ENCODE measurements at regions not wholly inside any gene's neighbourhood (a gene's known extent, or its start where the extent isn't known, plus 50 kb on each side); places are given as distances from the start of the nearest gene placed in this dataset.

DNA sequence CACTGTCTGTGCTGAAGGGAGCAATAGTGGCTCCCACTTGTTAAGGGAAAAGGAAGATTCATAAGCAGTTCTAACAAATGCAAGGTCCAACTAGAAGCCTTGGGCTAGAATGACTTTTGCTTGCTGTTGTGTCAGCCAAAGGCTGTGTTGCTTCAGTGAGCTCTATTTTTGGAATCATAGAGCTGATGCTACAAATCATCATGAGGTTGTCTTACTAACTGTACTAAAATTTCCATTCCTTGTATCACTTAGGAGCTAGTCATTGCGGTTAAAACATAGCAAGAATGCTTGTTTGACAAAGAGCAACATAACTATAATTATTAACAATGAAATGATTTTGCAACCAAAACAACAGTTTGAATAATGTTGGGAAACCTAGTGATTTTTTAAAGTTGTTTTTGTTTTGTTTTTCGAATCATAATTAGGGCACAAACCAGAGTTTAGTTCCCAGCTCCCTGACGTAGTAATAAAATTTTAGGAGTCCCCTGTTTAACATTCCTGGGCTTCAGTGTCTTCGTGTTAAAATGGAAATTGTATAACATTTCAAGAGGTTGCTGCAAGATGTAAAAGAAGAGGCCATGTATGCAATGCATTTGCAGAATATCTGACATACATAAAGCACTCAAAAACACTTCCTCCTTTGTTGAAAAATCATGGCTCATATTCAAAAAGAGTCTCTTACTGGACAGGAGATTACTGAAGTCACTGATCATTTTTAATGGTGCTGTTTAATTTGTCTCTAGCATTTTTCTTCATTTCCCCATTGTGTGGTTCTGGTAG lies 183.4 kb downstream of the MACC1 start:
- no peaks in the 10 kb centered on the region for H3K27me3 Mint-ChIP-seq
- no peaks in the 10 kb centered on the region for H3K4me1 Mint-ChIP-seq
- H3K4me3 Mint-ChIP-seq, result no peak overlapping the region
- H3K9me3 Mint-ChIP-seq, result no peaks in the 10 kb centered on the region
- H3K27ac Mint-ChIP-seq, result peak overlapping the region; percentile 10
- no peaks in the 10 kb centered on the region for H3K36me3 Mint-ChIP-seq

DNA sequence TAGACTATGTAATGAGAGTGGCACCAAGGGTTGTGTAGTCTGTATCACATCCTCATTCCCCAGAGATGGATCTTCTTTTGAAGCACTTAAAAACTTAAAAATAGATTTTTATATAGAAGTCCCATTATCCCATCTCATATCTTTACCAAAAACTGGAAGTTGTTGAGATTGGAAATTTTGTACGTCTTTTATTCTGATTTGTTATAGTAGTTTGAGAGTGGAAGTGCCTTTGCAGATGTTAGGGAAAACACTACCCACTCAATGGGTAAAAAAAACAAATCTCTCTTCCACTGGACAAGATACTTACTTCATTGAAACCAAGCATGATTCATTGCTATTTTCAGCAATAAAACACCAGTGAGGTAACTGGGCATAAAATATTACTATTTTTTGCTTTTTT lies 184.4 kb downstream of the MACC1 start:
- H3K27ac Mint-ChIP-seq, result no peak overlapping the region
- H3K36me3 Mint-ChIP-seq, result no peaks in the 10 kb centered on the region
- H3K27me3 Mint-ChIP-seq, result no peaks in the 10 kb centered on the region
- no peak overlapping the region for H3K4me3 Mint-ChIP-seq
- no peaks in the 10 kb centered on the region for H3K4me1 Mint-ChIP-seq
- H3K9me3 Mint-ChIP-seq, result no peaks in the 10 kb centered on the region

DNA sequence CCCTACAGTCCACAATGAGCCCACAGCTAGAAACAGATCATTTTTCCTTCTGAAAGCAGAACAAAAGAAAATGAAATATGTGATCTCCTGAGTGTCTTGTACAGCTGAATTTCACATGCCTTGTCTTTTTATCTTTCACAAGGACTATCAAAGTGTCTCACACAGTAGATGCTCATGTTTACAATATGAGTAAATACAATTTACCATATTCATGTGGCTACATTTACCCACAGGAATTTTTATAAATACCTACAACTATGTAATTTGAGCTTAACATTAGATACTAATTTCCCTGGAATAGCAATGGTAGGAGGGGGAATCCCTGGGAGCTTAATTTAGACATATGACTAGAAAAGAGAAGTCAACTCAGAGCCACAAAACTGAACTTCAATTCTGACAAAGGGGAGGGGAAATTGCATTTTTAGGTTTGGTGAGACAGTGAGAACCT lies 186.2 kb downstream of the MACC1 start:
- Mint-ChIP-seq H3K4me1 (no peaks in the 10 kb centered on the region), H3K9me3 (no peaks in the 10 kb centered on the region), H3K27me3 (no peaks in the 10 kb centered on the region), H3K4me3 (no peak overlapping the region), H3K36me3 (no peaks in the 10 kb centered on the region), H3K27ac (no peak overlapping the region)

DNA sequence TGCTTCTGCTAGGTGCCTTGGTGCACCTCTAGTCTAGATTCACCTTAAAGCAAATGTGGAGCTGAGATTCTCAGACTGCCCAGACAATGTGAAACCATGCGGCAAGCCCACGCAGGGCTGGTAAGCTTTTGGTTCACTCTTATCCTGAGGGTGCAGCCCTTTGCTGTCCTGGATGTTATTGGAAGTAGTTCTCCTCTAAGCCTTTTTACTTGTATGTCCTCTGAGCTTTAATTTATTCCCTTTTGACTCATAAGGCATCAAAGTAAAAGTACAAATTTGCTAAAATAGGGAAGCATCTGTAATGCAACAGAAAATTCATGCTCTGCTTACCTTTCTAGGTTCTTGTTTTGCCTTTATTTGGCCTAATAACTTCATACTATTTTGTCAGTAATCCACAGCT lies 186.8 kb downstream of the MACC1 start:
- no peak overlapping the region for H3K27ac Mint-ChIP-seq

DNA sequence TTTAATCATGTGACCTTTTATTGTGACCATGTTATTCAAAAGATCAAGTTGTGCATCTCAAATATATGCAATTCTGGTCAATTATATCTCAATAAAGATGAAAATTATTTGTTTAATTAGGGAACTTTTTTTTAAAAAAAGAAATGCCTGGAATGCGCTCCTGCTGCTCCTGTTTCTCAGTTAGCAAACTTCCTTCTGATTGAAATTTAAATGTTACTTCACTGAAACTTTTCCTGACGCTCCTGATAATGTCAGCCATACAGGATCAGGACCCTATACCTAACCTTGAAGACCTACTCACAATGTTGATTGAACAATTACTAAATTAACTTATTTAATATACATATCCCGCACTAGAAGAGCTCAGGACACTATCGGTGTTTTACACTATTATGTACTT lies 190.4 kb downstream of the MACC1 start:
- no peaks in the 10 kb centered on the region for H3K36me3 Mint-ChIP-seq
- no peaks in the 10 kb centered on the region for H3K4me1 Mint-ChIP-seq
- H3K27ac Mint-ChIP-seq, result no peak overlapping the region
- no peaks in the 10 kb centered on the region for H3K9me3 Mint-ChIP-seq
- no peak overlapping the region for H3K4me3 Mint-ChIP-seq
- no peaks in the 10 kb centered on the region for H3K27me3 Mint-ChIP-seq

More for the DNA sequence above, 186.8 kb downstream of the MACC1 start:
- no peaks in the 10 kb centered on the region for H3K27me3 Mint-ChIP-seq
- H3K9me3 Mint-ChIP-seq, result no peaks in the 10 kb centered on the region
- no peaks in the 10 kb centered on the region for H3K4me1 Mint-ChIP-seq
- H3K36me3 Mint-ChIP-seq, result no peaks in the 10 kb centered on the region
- H3K4me3 Mint-ChIP-seq, result no peak overlapping the region

- no peaks in the 10 kb centered on the region for H3K4me1 Mint-ChIP-seq
These were observed 195.4 kb downstream of the MACC1 start for GRCh38 chr7:20021831-20022230.

GRCh38 chr7:20021066-20021465 lies 196.1 kb downstream of the MACC1 start:
- H3K36me3 Mint-ChIP-seq, result no peaks in the 10 kb centered on the region
- no peak overlapping the region for H3K27ac Mint-ChIP-seq
- H3K4me3 Mint-ChIP-seq, result no peak overlapping the region
- no peaks in the 10 kb centered on the region for H3K4me1 Mint-ChIP-seq
- no peaks in the 10 kb centered on the region for H3K27me3 Mint-ChIP-seq
- H3K9me3 Mint-ChIP-seq, result peaks cover 18% of the 10 kb centered on the region

More at GRCh38 chr7:20021831-20022230, 195.4 kb downstream of the MACC1 start:
- H3K27ac Mint-ChIP-seq, result no peak overlapping the region
- H3K9me3 Mint-ChIP-seq, result peaks cover 18% of the 10 kb centered on the region
- no peaks in the 10 kb centered on the region for H3K36me3 Mint-ChIP-seq
- H3K4me3 Mint-ChIP-seq, result no peak overlapping the region
- H3K27me3 Mint-ChIP-seq, result no peaks in the 10 kb centered on the region

DNA sequence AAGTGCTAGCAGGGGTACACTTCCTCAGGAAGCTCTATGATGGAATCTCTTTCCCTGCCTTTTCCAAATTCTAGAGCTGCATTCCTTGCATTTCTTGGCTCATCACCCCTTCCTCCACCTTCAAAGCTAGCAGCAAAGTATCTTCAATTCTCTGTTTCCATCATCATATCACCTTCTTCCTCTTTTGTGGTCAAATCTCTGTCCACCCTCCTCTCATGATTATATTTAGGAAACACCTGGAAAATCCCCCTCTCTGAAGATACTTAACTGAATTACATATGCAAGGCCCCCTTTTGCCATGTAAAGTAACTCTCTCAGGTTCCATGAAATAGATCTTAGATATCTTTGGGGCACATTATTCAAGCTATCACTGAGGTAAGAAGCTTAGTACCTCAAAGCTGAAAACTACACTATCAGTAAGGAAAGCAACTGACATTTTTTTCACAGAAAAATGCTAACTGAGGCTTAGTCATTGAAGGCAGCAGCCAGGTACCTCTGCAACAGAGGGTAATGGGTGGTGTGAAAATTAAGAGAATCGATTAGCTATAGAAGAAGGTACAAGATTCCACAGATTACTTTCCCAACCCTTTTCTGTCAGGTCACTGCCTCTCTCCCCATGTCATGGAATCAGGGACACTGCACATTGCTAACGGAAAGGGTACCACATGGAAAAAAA lies 197.3 kb downstream of the MACC1 start:
- Mint-ChIP-seq H3K9me3 (peaks cover 18% of the 10 kb centered on the region), H3K4me1 (no peaks in the 10 kb centered on the region), H3K36me3 (no peaks in the 10 kb centered on the region), H3K27me3 (no peaks in the 10 kb centered on the region), H3K4me3 (no peak overlapping the region), H3K27ac (no peak overlapping the region)

DNA sequence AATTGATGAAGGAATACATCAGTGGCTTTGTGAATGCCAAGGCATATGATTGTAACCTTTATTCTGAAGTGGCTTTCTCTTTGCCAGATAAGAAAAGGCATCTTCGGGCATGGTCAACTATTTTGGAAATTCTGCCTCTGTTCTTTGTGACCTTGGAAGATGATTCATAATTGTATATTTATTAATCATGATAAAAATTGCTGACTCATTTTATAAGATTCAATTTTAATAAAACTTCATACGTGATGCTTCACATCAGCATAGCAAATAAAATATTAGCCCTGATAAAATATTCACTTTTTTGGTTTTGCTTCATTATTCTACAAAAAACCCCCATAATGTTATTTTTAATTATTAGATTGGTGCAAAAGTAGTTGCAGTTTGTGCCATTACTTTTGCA lies 200.5 kb downstream of the MACC1 start:
- no peak overlapping the region for H3K4me3 Mint-ChIP-seq
- no peak overlapping the region for H3K27ac Mint-ChIP-seq
- H3K9me3 Mint-ChIP-seq, result peaks cover 18% of the 10 kb centered on the region
- H3K36me3 Mint-ChIP-seq, result no peaks in the 10 kb centered on the region
- H3K27me3 Mint-ChIP-seq, result no peaks in the 10 kb centered on the region
- H3K4me1 Mint-ChIP-seq, result no peaks in the 10 kb centered on the region

GRCh38 chr7:20013536-20013935 lies 203.6 kb downstream of the MACC1 start:
- Mint-ChIP-seq H3K36me3 (no peaks in the 10 kb centered on the region), H3K27ac (no peak overlapping the region), H3K27me3 (no peaks in the 10 kb centered on the region), H3K4me1 (no peaks in the 10 kb centered on the region), H3K4me3 (no peak overlapping the region), H3K9me3 (peaks cover 2% of the 10 kb centered on the region)

- Mint-ChIP-seq H3K27me3 (no peaks in the 10 kb centered on the region), H3K4me3 (no peak overlapping the region), H3K9me3 (no peaks in the 10 kb centered on the region), H3K4me1 (no peaks in the 10 kb centered on the region), H3K36me3 (no peaks in the 10 kb centered on the region), H3K27ac (no peak overlapping the region)
These were observed 205.1 kb downstream of the MACC1 start for GRCh38 chr7:20012100-20012499.

GRCh38 chr7:20010877-20011276 lies 206.3 kb downstream of the MACC1 start:
- Mint-ChIP-seq H3K4me1 (no peaks in the 10 kb centered on the region), H3K4me3 (no peak overlapping the region), H3K27ac (no peak overlapping the region), H3K27me3 (no peaks in the 10 kb centered on the region), H3K36me3 (no peaks in the 10 kb centered on the region), H3K9me3 (no peaks in the 10 kb centered on the region)

DNA sequence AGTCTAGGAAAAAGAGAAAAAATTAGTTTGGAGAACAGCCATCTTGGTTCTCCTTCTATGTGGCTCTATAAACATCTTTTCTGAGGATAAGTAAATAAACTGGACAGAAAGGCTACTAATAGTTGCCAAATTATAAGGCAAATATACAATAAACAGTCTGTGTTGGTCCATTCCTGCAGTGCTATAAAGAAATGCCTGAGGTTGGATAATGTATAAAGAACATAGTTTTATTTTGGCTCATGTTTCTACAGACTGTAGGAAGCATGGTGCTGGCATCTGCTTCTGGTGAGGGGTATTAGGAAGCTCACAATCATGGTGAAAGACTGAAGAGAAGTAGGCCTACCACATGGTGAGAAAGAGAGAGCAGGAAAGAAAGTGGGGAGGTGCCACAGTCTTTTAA lies 209.7 kb downstream of the MACC1 start:
- Mint-ChIP-seq H3K9me3 (no peaks in the 10 kb centered on the region), H3K4me1 (no peaks in the 10 kb centered on the region), H3K4me3 (no peak overlapping the region), H3K36me3 (no peaks in the 10 kb centered on the region), H3K27ac (no peak overlapping the region), H3K27me3 (no peaks in the 10 kb centered on the region)

DNA sequence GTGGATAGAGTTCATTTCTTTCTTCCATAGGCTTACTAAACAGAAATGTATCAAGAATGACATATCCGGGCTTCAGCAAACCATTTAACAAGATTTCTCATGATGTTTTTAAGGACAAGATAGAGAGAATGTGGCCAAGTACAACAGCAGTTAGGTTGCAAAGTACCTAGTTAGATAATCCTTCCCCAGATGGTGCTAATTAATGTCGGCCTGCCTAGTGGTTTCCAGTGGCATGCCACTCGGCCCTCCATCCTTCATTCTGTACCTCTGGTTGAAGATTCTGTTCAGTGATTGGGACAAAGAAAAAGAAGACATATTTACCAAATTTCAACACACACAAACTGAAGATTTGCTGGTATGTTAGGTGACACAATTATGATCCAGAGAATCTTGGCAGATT lies 212.1 kb downstream of the MACC1 start:
- Mint-ChIP-seq H3K27ac (no peak overlapping the region), H3K27me3 (no peaks in the 10 kb centered on the region), H3K4me1 (no peaks in the 10 kb centered on the region), H3K4me3 (no peak overlapping the region), H3K9me3 (no peaks in the 10 kb centered on the region), H3K36me3 (no peaks in the 10 kb centered on the region)

GRCh38 chr7:19999681-20000080 lies 217.5 kb downstream of the MACC1 start:
- H3K27ac Mint-ChIP-seq, result no peak overlapping the region
- no peaks in the 10 kb centered on the region for H3K9me3 Mint-ChIP-seq
- H3K4me3 Mint-ChIP-seq, result no peak overlapping the region
- H3K4me1 Mint-ChIP-seq, result no peaks in the 10 kb centered on the region
- H3K36me3 Mint-ChIP-seq, result no peaks in the 10 kb centered on the region
- H3K27me3 Mint-ChIP-seq, result no peaks in the 10 kb centered on the region

- Mint-ChIP-seq H3K4me3 (no peak overlapping the region), H3K27ac (no peak overlapping the region), H3K9me3 (no peaks in the 10 kb centered on the region), H3K36me3 (no peaks in the 10 kb centered on the region), H3K27me3 (no peaks in the 10 kb centered on the region), H3K4me1 (no peaks in the 10 kb centered on the region)
These were observed 218.5 kb upstream of the TMEM196 start for GRCh38 chr7:19991936-19992335.
